ENCODE measurements at regions not wholly inside any gene's neighbourhood (a gene's known extent, or its start where the extent isn't known, plus 50 kb on each side); places are given as distances from the start of the nearest gene placed in this dataset.

DNA sequence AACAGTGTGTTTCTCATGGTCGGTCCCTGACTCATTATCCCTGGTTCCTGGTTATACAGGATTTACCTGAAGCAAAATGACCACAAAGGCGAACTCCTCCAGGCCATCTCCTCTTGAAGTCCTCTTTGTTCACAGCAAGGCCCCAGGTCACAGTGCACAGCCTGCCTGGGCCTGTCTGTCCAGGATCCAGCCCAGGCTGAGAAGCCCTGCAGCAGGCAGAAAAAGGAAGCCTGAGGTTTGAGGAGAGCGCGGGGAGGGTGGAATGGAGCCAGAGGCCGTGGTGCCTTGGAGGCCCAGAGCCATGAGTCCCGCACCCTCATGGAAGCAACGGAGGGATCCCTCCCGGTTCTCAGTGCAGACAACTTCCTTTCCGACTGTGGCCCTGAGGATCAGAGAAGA is 136.8 kb upstream of the IRF2BP2 start (continued):
- TF ChIP-seq AGO1 (IDR thresholded peaks at IDR 0.05; ENCODE audit: low read depth, low read length, poor library complexity, severe bottlenecking): no peak
- peak; percentile 44; the same call in 1 of the 2 replicates for TF ChIP-seq ZBTB38 (CRISPR knock-in tag; IDR thresholded peaks at IDR 0.05)
- TF ChIP-seq RAD21 (CRISPR knock-in tag; IDR thresholded peaks at IDR 0.05): no peak
- TF ChIP-seq, protein P1, sequence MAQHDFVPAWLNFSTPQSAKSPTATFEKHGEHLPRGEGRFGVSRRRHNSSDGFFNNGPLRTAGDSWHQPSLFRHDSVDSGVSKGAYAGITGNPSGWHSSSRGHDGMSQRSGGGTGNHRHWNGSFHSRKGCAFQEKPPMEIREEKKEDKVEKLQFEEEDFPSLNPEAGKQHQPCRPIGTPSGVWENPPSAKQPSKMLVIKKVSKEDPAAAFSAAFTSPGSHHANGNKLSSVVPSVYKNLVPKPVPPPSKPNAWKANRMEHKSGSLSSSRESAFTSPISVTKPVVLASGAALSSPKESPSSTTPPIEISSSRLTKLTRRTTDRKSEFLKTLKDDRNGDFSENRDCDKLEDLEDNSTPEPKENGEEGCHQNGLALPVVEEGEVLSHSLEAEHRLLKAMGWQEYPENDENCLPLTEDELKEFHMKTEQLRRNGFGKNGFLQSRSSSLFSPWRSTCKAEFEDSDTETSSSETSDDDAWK (CRISPR knock-in tag; IDR thresholded peaks at IDR 0.05): no peak
- no peak for TF ChIP-seq CHD2 (IDR thresholded peaks at IDR 0.05; ENCODE audit: low read depth, low read length)
- TF ChIP-seq ZFP82 (CRISPR knock-in tag; IDR thresholded peaks at IDR 0.05; ENCODE audit: borderline replicate concordance): no peak
- TF ChIP-seq, protein P2, sequence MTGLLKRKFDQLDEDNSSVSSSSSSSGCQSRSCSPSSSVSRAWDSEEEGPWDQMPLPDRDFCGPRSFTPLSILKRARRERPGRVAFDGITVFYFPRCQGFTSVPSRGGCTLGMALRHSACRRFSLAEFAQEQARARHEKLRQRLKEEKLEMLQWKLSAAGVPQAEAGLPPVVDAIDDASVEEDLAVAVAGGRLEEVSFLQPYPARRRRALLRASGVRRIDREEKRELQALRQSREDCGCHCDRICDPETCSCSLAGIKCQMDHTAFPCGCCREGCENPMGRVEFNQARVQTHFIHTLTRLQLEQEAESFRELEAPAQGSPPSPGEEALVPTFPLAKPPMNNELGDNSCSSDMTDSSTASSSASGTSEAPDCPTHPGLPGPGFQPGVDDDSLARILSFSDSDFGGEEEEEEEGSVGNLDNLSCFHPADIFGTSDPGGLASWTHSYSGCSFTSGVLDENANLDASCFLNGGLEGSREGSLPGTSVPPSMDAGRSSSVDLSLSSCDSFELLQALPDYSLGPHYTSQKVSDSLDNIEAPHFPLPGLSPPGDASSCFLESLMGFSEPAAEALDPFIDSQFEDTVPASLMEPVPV (CRISPR knock-in tag; IDR thresholded peaks at IDR 0.05): no peak
- no peak for TF ChIP-seq CTCF (CRISPR knock-in tag; IDR thresholded peaks at IDR 0.05)
- TF ChIP-seq PRMT3 (CRISPR knock-in tag; IDR thresholded peaks at IDR 0.05; ENCODE audit: borderline replicate concordance, low read depth): no peak
- no peak for TF ChIP-seq ZNF280B (CRISPR knock-in tag; IDR thresholded peaks at IDR 0.05; ENCODE audit: borderline replicate concordance)
